ENCODE measurements at regions not wholly inside any gene's neighbourhood (a gene's known extent, or its start where the extent isn't known, plus 50 kb on each side); places are given as distances from the start of the nearest gene placed in this dataset.

DNA sequence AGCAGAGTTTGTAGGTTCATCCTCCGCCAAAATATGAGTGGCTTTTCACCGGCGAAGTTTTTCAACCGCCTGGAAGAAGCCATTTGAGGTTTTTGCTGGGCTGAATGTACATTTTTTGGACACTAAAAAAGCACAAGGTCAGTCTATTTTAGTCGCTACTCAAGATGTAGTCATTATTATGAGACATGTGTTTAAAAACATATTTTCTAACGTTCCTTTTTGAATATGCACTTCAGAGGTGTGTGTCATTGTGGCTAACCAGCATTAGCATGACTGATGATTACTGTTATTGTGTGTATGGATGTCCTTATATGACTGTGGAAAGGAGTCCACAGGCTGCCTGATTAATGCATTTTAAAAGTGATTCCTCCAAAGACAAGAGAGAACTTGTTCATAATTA is 605.4 kb downstream of the INHBA start (continued):
- TF ChIP-seq, protein P1, sequence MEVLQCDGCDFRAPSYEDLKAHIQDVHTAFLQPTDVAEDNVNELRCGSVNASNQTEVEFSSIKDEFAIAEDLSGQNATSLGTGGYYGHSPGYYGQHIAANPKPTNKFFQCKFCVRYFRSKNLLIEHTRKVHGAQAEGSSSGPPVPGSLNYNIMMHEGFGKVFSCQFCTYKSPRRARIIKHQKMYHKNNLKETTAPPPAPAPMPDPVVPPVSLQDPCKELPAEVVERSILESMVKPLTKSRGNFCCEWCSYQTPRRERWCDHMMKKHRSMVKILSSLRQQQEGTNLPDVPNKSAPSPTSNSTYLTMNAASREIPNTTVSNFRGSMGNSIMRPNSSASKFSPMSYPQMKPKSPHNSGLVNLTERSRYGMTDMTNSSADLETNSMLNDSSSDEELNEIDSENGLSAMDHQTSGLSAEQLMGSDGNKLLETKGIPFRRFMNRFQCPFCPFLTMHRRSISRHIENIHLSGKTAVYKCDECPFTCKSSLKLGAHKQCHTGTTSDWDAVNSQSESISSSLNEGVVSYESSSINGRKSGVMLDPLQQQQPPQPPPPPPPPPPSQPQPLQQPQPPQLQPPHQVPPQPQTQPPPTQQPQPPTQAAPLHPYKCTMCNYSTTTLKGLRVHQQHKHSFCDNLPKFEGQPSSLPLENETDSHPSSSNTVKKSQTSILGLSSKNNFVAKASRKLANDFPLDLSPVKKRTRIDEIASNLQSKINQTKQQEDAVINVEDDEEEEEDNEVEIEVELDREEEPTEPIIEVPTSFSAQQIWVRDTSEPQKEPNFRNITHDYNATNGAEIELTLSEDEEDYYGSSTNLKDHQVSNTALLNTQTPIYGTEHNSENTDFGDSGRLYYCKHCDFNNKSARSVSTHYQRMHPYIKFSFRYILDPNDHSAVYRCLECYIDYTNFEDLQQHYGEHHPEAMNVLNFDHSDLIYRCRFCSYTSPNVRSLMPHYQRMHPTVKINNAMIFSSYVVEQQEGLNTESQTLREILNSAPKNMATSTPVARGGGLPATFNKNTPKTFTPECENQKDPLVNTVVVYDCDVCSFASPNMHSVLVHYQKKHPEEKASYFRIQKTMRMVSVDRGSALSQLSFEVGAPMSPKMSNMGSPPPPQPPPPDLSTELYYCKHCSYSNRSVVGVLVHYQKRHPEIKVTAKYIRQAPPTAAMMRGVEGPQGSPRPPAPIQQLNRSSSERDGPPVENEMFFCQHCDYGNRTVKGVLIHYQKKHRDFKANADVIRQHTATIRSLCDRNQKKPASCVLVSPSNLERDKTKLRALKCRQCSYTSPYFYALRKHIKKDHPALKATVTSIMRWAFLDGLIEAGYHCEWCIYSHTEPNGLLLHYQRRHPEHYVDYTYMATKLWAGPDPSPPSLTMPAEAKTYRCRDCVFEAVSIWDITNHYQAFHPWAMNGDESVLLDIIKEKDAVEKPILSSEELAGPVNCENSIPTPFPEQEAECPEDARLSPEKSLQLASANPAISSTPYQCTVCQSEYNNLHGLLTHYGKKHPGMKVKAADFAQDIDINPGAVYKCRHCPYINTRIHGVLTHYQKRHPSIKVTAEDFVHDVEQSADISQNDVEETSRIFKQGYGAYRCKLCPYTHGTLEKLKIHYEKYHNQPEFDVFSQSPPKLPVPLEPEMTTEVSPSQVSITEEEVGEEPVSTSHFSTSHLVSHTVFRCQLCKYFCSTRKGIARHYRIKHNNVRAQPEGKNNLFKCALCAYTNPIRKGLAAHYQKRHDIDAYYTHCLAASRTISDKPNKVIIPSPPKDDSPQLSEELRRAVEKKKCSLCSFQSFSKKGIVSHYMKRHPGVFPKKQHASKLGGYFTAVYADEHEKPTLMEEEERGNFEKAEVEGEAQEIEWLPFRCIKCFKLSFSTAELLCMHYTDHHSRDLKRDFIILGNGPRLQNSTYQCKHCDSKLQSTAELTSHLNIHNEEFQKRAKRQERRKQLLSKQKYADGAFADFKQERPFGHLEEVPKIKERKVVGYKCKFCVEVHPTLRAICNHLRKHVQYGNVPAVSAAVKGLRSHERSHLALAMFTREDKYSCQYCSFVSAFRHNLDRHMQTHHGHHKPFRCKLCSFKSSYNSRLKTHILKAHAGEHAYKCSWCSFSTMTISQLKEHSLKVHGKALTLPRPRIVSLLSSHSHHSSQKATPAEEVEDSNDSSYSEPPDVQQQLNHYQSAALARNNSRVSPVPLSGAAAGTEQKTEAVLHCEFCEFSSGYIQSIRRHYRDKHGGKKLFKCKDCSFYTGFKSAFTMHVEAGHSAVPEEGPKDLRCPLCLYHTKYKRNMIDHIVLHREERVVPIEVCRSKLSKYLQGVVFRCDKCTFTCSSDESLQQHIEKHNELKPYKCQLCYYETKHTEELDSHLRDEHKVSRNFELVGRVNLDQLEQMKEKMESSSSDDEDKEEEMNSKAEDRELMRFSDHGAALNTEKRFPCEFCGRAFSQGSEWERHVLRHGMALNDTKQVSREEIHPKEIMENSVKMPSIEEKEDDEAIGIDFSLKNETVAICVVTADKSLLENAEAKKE (CRISPR knock-in tag; IDR thresholded peaks at IDR 0.05), result no peak
- TF ChIP-seq JUNB (IDR thresholded peaks at IDR 0.05; ENCODE audit: unreplicated experiment) (no peak), EZH2 (IDR thresholded peaks at IDR 0.05; ENCODE audit: low read depth, unreplicated experiment) (no peak)
- TF ChIP-seq, protein P2, sequence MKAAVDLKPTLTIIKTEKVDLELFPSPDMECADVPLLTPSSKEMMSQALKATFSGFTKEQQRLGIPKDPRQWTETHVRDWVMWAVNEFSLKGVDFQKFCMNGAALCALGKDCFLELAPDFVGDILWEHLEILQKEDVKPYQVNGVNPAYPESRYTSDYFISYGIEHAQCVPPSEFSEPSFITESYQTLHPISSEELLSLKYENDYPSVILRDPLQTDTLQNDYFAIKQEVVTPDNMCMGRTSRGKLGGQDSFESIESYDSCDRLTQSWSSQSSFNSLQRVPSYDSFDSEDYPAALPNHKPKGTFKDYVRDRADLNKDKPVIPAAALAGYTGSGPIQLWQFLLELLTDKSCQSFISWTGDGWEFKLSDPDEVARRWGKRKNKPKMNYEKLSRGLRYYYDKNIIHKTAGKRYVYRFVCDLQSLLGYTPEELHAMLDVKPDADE (IDR thresholded peaks at IDR 0.05), result no peak

DNA sequence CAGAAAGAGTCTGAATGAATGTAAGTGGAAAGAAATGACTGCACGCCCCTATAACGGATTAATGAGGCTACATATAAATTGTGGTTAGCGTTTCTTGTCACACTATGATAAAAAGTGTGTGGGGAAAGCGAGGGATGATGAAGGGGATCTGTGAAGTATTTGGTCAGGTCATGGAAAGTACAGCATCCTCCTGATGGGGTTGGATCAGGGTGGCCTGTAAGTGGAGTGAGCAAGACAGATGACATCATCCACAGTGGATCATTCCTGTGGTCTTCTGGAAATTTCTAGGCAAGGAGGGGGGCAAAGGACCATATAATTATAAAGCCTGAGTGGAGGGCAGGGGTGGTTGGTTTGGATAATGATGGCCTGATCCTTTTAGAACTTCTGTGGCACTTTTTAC is 606.0 kb downstream of the INHBA start:
- Histone ChIP-seq H3K4me1 (ENCODE audit: insufficient read depth) (no peaks in the 10 kb centered on the region), H3K9me2 (ENCODE audit: insufficient read depth) (peaks cover 5% of the 10 kb centered on the region; the same call in 1 of the 2 replicates), H3K4me2 (no peak overlapping the region), H3F3A (replicated peaks; ENCODE audit: low read depth) (no peaks in the 10 kb centered on the region), H4K20me1 (replicated peaks; ENCODE audit: insufficient read depth) (no peaks in the 10 kb centered on the region), H2AFZ (no peak overlapping the region), H3K27me3 (ENCODE audit: insufficient read depth) (no peaks in the 10 kb centered on the region), H3K27ac (ENCODE audit: low read depth) (no peak overlapping the region), H3K4me3 (no peak overlapping the region), H3K79me2 (replicated peaks; ENCODE audit: insufficient read depth) (no peaks in the 10 kb centered on the region), H3K36me3 (ENCODE audit: insufficient read depth) (no peaks in the 10 kb centered on the region)
- Mint-ChIP-seq H3K9me3 (no peaks in the 10 kb centered on the region), H3K4me3 (no peak overlapping the region), H3K4me1 (peaks cover 3% of the 10 kb centered on the region; the same call in 2 of the 3 replicates), H3K36me3 (ENCODE audit: low read depth) (no peaks in the 10 kb centered on the region), H3K27ac (no peak overlapping the region), H3K27me3 (ENCODE audit: insufficient read depth, low read depth, poor library complexity) (no peaks in the 10 kb centered on the region)
- ATAC-seq (no peak), DNase-seq (ENCODE audit: low spot score) (no peak)
- TF ChIP-seq ZNF114 (CRISPR knock-in tag; IDR thresholded peaks at IDR 0.05) (no peak), NANOG (IDR thresholded peaks at IDR 0.05; ENCODE audit: borderline replicate concordance) (no peak), EZH2phosphoT487 (IDR thresholded peaks at IDR 0.05; ENCODE audit: unreplicated experiment) (no peak), POLR2AphosphoS5 (IDR thresholded peaks at IDR 0.05; ENCODE audit: low read depth) (no peak), JUNB (IDR thresholded peaks at IDR 0.05; ENCODE audit: unreplicated experiment) (no peak), ZNF331 (CRISPR knock-in tag; IDR thresholded peaks at IDR 0.05; ENCODE audit: low read depth) (no peak), EZH2 (IDR thresholded peaks at IDR 0.05; ENCODE audit: low read depth, unreplicated experiment) (no peak), STAT1 (IDR thresholded peaks at IDR 0.05; ENCODE audit: unreplicated experiment) (no peak)
- TF ChIP-seq, protein P3, sequence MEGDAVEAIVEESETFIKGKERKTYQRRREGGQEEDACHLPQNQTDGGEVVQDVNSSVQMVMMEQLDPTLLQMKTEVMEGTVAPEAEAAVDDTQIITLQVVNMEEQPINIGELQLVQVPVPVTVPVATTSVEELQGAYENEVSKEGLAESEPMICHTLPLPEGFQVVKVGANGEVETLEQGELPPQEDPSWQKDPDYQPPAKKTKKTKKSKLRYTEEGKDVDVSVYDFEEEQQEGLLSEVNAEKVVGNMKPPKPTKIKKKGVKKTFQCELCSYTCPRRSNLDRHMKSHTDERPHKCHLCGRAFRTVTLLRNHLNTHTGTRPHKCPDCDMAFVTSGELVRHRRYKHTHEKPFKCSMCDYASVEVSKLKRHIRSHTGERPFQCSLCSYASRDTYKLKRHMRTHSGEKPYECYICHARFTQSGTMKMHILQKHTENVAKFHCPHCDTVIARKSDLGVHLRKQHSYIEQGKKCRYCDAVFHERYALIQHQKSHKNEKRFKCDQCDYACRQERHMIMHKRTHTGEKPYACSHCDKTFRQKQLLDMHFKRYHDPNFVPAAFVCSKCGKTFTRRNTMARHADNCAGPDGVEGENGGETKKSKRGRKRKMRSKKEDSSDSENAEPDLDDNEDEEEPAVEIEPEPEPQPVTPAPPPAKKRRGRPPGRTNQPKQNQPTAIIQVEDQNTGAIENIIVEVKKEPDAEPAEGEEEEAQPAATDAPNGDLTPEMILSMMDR (conservative IDR thresholded peaks at IDR 0.05; ENCODE audit: low read depth in 2 of 2), result no peak
- TF ChIP-seq, protein P2 (IDR thresholded peaks at IDR 0.05), result no peak
- TF ChIP-seq, protein P4, sequence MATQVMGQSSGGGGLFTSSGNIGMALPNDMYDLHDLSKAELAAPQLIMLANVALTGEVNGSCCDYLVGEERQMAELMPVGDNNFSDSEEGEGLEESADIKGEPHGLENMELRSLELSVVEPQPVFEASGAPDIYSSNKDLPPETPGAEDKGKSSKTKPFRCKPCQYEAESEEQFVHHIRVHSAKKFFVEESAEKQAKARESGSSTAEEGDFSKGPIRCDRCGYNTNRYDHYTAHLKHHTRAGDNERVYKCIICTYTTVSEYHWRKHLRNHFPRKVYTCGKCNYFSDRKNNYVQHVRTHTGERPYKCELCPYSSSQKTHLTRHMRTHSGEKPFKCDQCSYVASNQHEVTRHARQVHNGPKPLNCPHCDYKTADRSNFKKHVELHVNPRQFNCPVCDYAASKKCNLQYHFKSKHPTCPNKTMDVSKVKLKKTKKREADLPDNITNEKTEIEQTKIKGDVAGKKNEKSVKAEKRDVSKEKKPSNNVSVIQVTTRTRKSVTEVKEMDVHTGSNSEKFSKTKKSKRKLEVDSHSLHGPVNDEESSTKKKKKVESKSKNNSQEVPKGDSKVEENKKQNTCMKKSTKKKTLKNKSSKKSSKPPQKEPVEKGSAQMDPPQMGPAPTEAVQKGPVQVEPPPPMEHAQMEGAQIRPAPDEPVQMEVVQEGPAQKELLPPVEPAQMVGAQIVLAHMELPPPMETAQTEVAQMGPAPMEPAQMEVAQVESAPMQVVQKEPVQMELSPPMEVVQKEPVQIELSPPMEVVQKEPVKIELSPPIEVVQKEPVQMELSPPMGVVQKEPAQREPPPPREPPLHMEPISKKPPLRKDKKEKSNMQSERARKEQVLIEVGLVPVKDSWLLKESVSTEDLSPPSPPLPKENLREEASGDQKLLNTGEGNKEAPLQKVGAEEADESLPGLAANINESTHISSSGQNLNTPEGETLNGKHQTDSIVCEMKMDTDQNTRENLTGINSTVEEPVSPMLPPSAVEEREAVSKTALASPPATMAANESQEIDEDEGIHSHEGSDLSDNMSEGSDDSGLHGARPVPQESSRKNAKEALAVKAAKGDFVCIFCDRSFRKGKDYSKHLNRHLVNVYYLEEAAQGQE (IDR thresholded peaks at IDR 0.05; ENCODE audit: unreplicated experiment), result no peak

Data from GM23338 (cell line).